ENCODE measurements at regions not wholly inside any gene's neighbourhood (a gene's known extent, or its start where the extent isn't known, plus 50 kb on each side); places are given as distances from the start of the nearest gene placed in this dataset.
"Not testable (repeated sequence)": the region's sequence is repeated elsewhere in the genome, so short reads cannot be mapped to it uniquely, and the experiment has no call there.

DNA sequence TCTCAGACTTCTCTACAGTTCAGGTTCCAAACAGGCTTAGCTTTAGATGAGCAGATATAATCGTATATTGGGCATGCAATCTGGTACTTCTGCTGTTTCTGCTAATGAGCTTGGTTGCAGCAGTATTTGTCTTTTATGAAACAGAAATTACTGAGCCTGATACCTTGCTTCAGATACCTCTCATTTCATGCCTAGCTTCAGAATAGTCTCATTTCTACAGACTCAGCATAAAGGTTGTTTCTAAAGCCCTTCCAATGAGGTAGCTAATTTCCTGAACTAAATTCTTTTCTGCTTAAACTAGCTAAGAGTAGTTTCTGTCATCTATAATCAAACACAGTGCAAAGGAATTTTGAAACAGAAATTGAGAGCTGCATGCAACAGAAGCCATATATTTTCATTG is 275.0 kb upstream of the KITLG start:
- DNase-seq (ENCODE audit: low read depth) (no peak), FAIRE-seq (no peak)
- Histone ChIP-seq H3K27me3 (ENCODE audit: control insufficient read depth, insufficient read depth, low read length) (no peaks in the 10 kb centered on the region), H3K36me3 (ENCODE audit: control insufficient read depth, insufficient read depth, low read length) (no peaks in the 10 kb centered on the region), H3K4me3 (ENCODE audit: low read depth, low read length) (no peak overlapping the region)
- TF ChIP-seq, protein P1, sequence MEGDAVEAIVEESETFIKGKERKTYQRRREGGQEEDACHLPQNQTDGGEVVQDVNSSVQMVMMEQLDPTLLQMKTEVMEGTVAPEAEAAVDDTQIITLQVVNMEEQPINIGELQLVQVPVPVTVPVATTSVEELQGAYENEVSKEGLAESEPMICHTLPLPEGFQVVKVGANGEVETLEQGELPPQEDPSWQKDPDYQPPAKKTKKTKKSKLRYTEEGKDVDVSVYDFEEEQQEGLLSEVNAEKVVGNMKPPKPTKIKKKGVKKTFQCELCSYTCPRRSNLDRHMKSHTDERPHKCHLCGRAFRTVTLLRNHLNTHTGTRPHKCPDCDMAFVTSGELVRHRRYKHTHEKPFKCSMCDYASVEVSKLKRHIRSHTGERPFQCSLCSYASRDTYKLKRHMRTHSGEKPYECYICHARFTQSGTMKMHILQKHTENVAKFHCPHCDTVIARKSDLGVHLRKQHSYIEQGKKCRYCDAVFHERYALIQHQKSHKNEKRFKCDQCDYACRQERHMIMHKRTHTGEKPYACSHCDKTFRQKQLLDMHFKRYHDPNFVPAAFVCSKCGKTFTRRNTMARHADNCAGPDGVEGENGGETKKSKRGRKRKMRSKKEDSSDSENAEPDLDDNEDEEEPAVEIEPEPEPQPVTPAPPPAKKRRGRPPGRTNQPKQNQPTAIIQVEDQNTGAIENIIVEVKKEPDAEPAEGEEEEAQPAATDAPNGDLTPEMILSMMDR (IDR thresholded peaks at IDR 0.05; ENCODE audit: insufficient read depth, low read length, severe bottlenecking): no peak

- Histone ChIP-seq H3K36me3 (ENCODE audit: control insufficient read depth, insufficient read depth, low read length) (no peaks in the 10 kb centered on the region), H3K4me3 (ENCODE audit: low read depth, low read length) (no peak overlapping the region), H3K27me3 (ENCODE audit: control insufficient read depth, insufficient read depth, low read length) (no peaks in the 10 kb centered on the region)
- TF ChIP-seq, protein P1 (IDR thresholded peaks at IDR 0.05; ENCODE audit: insufficient read depth, low read length, severe bottlenecking): no peak
- FAIRE-seq: peak; percentile 55
- DNase-seq (ENCODE audit: low read depth): peak; percentile 96
Measured at GRCh38 chr12:88854260-88854659, 274.0 kb upstream of the KITLG start.

GRCh38 chr12:88847246-88847645 is 267.0 kb upstream of the KITLG start:
- not testable (repeated sequence) for H3K36me3 ChIP-seq (ENCODE audit: control insufficient read depth, insufficient read depth, low read length); FAIRE-seq; H3K27me3 ChIP-seq (ENCODE audit: control insufficient read depth, insufficient read depth, low read length); DNase-seq (ENCODE audit: low read depth); H3K4me3 ChIP-seq (ENCODE audit: low read depth, low read length)

- FAIRE-seq (no peak), DNase-seq (ENCODE audit: low read depth) (no peak)
- H3K4me3 ChIP-seq (ENCODE audit: low read depth, low read length): no peak overlapping the region
- no peaks in the 10 kb centered on the region for H3K27me3 ChIP-seq (ENCODE audit: control insufficient read depth, insufficient read depth, low read length)
- TF ChIP-seq, protein P1 (IDR thresholded peaks at IDR 0.05; ENCODE audit: insufficient read depth, low read length, severe bottlenecking): no peak
- H3K36me3 ChIP-seq (ENCODE audit: control insufficient read depth, insufficient read depth, low read length): no peaks in the 10 kb centered on the region
Measured at GRCh38 chr12:88844426-88844825, 264.2 kb upstream of the KITLG start.

GRCh38 chr12:88842314-88842713 is 262.0 kb upstream of the KITLG start:
- DNase-seq (ENCODE audit: low read depth) (no peak), FAIRE-seq (no peak)
- Histone ChIP-seq H3K36me3 (ENCODE audit: control insufficient read depth, insufficient read depth, low read length) (no peaks in the 10 kb centered on the region), H3K27me3 (ENCODE audit: control insufficient read depth, insufficient read depth, low read length) (no peaks in the 10 kb centered on the region), H3K4me3 (ENCODE audit: low read depth, low read length) (no peak overlapping the region)
- TF ChIP-seq, protein P1 (IDR thresholded peaks at IDR 0.05; ENCODE audit: insufficient read depth, low read length, severe bottlenecking): no peak

DNA sequence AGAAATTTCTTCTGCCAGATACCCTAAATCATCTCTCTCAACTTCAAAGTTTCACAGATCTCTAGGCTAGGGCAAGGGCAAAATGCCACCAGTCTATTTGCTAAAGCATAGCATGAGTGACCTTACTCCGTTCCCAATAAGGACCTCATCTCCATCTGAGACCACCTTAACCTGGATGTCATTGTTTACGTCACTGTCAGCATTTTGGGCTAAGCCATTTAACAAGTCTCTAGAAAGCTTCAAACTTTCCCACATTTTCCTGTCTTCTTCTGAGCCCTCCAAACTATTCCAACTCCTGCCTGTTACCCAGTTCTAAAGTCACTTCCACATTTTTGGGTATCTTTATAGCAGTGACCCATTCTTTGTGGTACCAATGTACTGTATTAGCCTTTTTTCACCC is 259.2 kb upstream of the KITLG start:
- Histone ChIP-seq H3K27me3 (ENCODE audit: control insufficient read depth, insufficient read depth, low read length) (no peaks in the 10 kb centered on the region), H3K4me3 (ENCODE audit: low read depth, low read length) (no peak overlapping the region), H3K36me3 (ENCODE audit: control insufficient read depth, insufficient read depth, low read length) (no peaks in the 10 kb centered on the region)
- no peak for DNase-seq (ENCODE audit: low read depth)
- FAIRE-seq: no peak
- TF ChIP-seq, protein P1 (IDR thresholded peaks at IDR 0.05; ENCODE audit: insufficient read depth, low read length, severe bottlenecking): no peak
